Ishikawa (cell line): ENCODE measurements at regions not wholly inside any gene's neighbourhood (a gene's known extent, or its start where the extent isn't known, plus 50 kb on each side); places are given as distances from the start of the nearest gene placed in this dataset.

Experiments used
- CEBPB ChIP-seq: IDR thresholded peaks from 2 replicates; pipeline ENCODE4 v1.6.1; 2012
- EGR1 ChIP-seq: IDR thresholded peaks from 2 replicates; pipeline ENCODE4 v1.6.1; 2012
- EP300 ChIP-seq: IDR thresholded peaks from 2 replicates; pipeline ENCODE4 v1.6.1; 2012; ENCODE audit warnings: borderline replicate concordance
- MAX ChIP-seq: IDR thresholded peaks from 2 replicates; pipeline ENCODE4 v1.6.1; 2012
- TCF12 ChIP-seq: IDR thresholded peaks from 2 replicates; pipeline ENCODE4 v1.6.1; 2012; ENCODE audit warnings: low read depth

GRCh38 chr17:69625474-69625873 lies 211.0 kb downstream of the MAP2K6 start:
- TF ChIP-seq MAX: no peak
- TF ChIP-seq EGR1: no peak
- TF ChIP-seq CEBPB: no peak
- no peak for TF ChIP-seq TCF12
- TF ChIP-seq EP300: no peak
